Testis (tissue), 2 donors: ENCODE measurements at regions not wholly inside any gene's neighbourhood (a gene's known extent, or its start where the extent isn't known, plus 50 kb on each side); places are given as distances from the start of the nearest gene placed in this dataset.
"Not testable (repeated sequence)": the region's sequence is repeated elsewhere in the genome, so short reads cannot be mapped to it uniquely, and the experiment has no call there.

Source experiments
- DNase-seq: peaks from one replicate; pipeline ENCODE4 v3.0.0-alpha.2; 2019
- H3K27ac ChIP-seq, 2 donors: fragments of 200-600 bp; sonication (generic); one replicate each; pipeline ENCODE4 v1.5.1; 2019
- H3K27me3 ChIP-seq: fragments of 200-600 bp; sonication (generic); one replicate; pipeline ENCODE4 v1.5.1; 2019
- H3K36me3 ChIP-seq: fragments of 200-600 bp; sonication (generic); one replicate; pipeline ENCODE4 v1.5.1; 2017; ENCODE audit warnings: low read depth; ENCODE audit errors: missing control alignments
- H3K4me1 ChIP-seq: fragments of 200-600 bp; sonication (generic); one replicate; pipeline ENCODE4 v1.5.1; 2019
- H3K4me3 ChIP-seq, 2 donors: fragments of 200-600 bp; sonication (generic); one replicate each; pipeline ENCODE4 v1.5.1; 2017 to 2019
- H3K9me3 ChIP-seq: fragments of 200-600 bp; sonication (generic); one replicate; pipeline ENCODE4 v1.5.1; 2017
- CTCF ChIP-seq, 3 experiments: fragments of 450-650 bp in 2 of 3; fragments of 200-600 bp in 1 of 3; sonication (generic) in 1 of 3; IDR thresholded peaks; one replicate each; pipeline ENCODE4 v1.5.1; 2016 to 2019; ENCODE audit warnings: antibody characterized with exemption in 3 of 3, mild to moderate bottlenecking in 2 of 3, moderate library complexity in 1 of 3
- POLR2A ChIP-seq: fragments of 450-650 bp; IDR thresholded peaks from one replicate; pipeline ENCODE4 v1.6.1; 2017; ENCODE audit warnings: antibody characterized with exemption, mild to moderate bottlenecking, moderate library complexity
- WGBS, 2 donors: methylation state at CpG; one replicate each; pipeline ENCODE4 v1.1.5; 2018; 5-methylcytosine and 5-hydroxymethylcytosine counted together
- intact Hi-C: fragments of 100-400 bp; cut with DNase I; formaldehyde crosslinking; loops from one replicate; pipeline ENCODE4 v1.15.1; 2023; ENCODE audit warnings: low total_unique reads

GRCh38 chr18:2164644-2165550 is 406.4 kb downstream of the METTL4 start:
- no peaks in the 10 kb centered on the region for H3K4me1 ChIP-seq
- TF ChIP-seq CTCF (IDR thresholded peaks at IDR 0.05) = no peak
- no peak for TF ChIP-seq POLR2A
- no peaks in the 10 kb centered on the region for H3K9me3 ChIP-seq
- DNase-seq = no peak
- no peaks in the 10 kb centered on the region for H3K36me3 ChIP-seq
- H3K27me3 ChIP-seq = no peaks in the 10 kb centered on the region
- intact Hi-C loops = no loop called here
- 65 to 69% methylated on average over 7 of the region's 7 CpGs for WGBS, 2 donors
- no peak overlapping the region for H3K27ac ChIP-seq
- no peak overlapping the region for H3K4me3 ChIP-seq

GRCh38 chr18:2166876-2167275 is 404.4 kb downstream of the METTL4 start:
- H3K36me3 ChIP-seq, H3K9me3 ChIP-seq, H3K4me3 ChIP-seq, DNase-seq, H3K4me1 ChIP-seq, H3K27me3 ChIP-seq, H3K27ac ChIP-seq, intact Hi-C loops: not testable (repeated sequence)
- WGBS, 2 donors = 79 to 80% methylated on average over 9 of the region's 9 CpGs

- TF ChIP-seq CTCF (IDR thresholded peaks at IDR 0.05) (no peak), POLR2A (no peak)
- 72 to 83% methylated on average over 4 to 5 of the region's 5 CpGs for WGBS, 2 donors
- Histone ChIP-seq H3K36me3 (no peaks in the 10 kb centered on the region), H3K27me3 (no peaks in the 10 kb centered on the region), H3K4me1 (no peaks in the 10 kb centered on the region), H3K27ac (no peak overlapping the region), H3K4me3 (no peak overlapping the region), H3K9me3 (no peaks in the 10 kb centered on the region)
- intact Hi-C loops = no loop called here
- no peak for DNase-seq
These were observed 403.3 kb downstream of the METTL4 start for GRCh38 chr18:2168022-2168421.

GRCh38 chr18:2169656-2170055 is 401.6 kb downstream of the METTL4 start:
- TF ChIP-seq CTCF (IDR thresholded peaks at IDR 0.05) (no peak), POLR2A (no peak)
- H3K27ac ChIP-seq = no peak overlapping the region
- no peaks in the 10 kb centered on the region for H3K9me3 ChIP-seq
- no peaks in the 10 kb centered on the region for H3K4me1 ChIP-seq
- H3K4me3 ChIP-seq = no peak overlapping the region
- intact Hi-C loops = no loop called here
- DNase-seq = no peak
- H3K36me3 ChIP-seq = no peaks in the 10 kb centered on the region
- no peaks in the 10 kb centered on the region for H3K27me3 ChIP-seq

GRCh38 chr18:2171840-2172625 is 399.3 kb downstream of the METTL4 start:
- H3K4me1 ChIP-seq = no peaks in the 10 kb centered on the region
- no peaks in the 10 kb centered on the region for H3K36me3 ChIP-seq
- TF ChIP-seq POLR2A (no peak), CTCF (IDR thresholded peaks at IDR 0.05) (no peak)
- no peak for DNase-seq
- WGBS, 2 donors = 47 to 49% methylated on average over 5 of the region's 5 CpGs
- no peak overlapping the region for H3K4me3 ChIP-seq
- H3K27me3 ChIP-seq = no peaks in the 10 kb centered on the region
- no peaks in the 10 kb centered on the region for H3K9me3 ChIP-seq
- H3K27ac ChIP-seq = no peak overlapping the region
- intact Hi-C loops = no loop called here
